ENCODE measurements at regions not wholly inside any gene's neighbourhood (a gene's known extent, or its start where the extent isn't known, plus 50 kb on each side); places are given as distances from the start of the nearest gene placed in this dataset.

- Histone ChIP-seq H3K27me3 (replicated peaks; ENCODE audit: insufficient read depth) (no peaks in the 10 kb centered on the region), H3K27ac (no peak overlapping the region), H3K4me1 (replicated peaks) (peaks cover 5% of the 10 kb centered on the region), H3K36me3 (no peaks in the 10 kb centered on the region), H3K9me3 (no peaks in the 10 kb centered on the region), H3K4me3 (no peak overlapping the region)
- no peak for DNase-seq (ENCODE audit: low spot score)
- intact Hi-C loops (cut with DNase I): loop anchor here (10.0 kb wide), 1 partner anchor 135 kb away; no protein-coding TSS in a partner anchor
- no peak for TF ChIP-seq POLR2AphosphoS5 (IDR thresholded peaks at IDR 0.05)
- no peak for TF ChIP-seq POLR2A (IDR thresholded peaks at IDR 0.05)
- no peak for TF ChIP-seq CTCF (IDR thresholded peaks at IDR 0.05)
- WGBS: 81% methylated on average over 10 of the region's 10 CpGs
Observed at GRCh38 chr20:1809611-1810510, 85.3 kb upstream of the SIRPA start.

GRCh38 chr20:1809131-1809572 lies 86.1 kb upstream of the SIRPA start:
- Histone ChIP-seq H3K27ac (no peak overlapping the region), H3K9me3 (no peaks in the 10 kb centered on the region)
- intact Hi-C loops (cut with DNase I): loop anchor here (10.0 kb wide), 1 partner anchor 136 kb away; no protein-coding TSS in a partner anchor

DNA sequence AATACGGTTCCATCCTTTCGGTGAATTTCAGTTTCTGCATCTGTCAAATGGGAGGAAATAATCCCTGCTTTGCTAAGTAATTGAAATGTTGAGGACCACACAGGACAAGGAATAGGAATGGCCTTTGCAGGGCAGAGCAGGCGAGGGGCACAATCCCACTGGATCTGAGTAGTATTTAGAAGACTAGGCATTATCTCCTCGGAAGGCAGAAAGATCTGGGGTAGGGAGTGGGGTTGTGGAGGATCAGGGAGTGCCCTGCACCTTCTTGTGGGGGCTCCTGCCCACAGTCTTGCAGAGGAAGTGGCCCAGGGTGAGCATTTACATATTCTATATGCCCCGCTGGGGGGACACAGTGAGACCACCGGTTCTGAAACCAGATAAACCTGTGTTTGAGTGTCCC lies 87.1 kb upstream of the SIRPA start:
- H3K4me1 ChIP-seq (replicated peaks): peaks cover 5% of the 10 kb centered on the region
- no peaks in the 10 kb centered on the region for H3K36me3 ChIP-seq
- 79% methylated on average over 6 of the region's 6 CpGs for WGBS
- no peaks in the 10 kb centered on the region for H3K9me3 ChIP-seq
- TF ChIP-seq POLR2A (IDR thresholded peaks at IDR 0.05) (no peak), CTCF (IDR thresholded peaks at IDR 0.05) (no peak), POLR2AphosphoS5 (IDR thresholded peaks at IDR 0.05) (no peak)
- H3K27me3 ChIP-seq (replicated peaks; ENCODE audit: insufficient read depth): no peaks in the 10 kb centered on the region
- intact Hi-C loops (cut with DNase I): loop anchor here (10.0 kb wide), 1 partner anchor 137 kb away; no protein-coding TSS in a partner anchor
- DNase-seq (ENCODE audit: low spot score): no peak
- no peak overlapping the region for H3K4me3 ChIP-seq
- no peak overlapping the region for H3K27ac ChIP-seq

More at GRCh38 chr20:1809131-1809572, 86.1 kb upstream of the SIRPA start:
- 56% methylated on average over 2 of the region's 2 CpGs for WGBS
- Histone ChIP-seq H3K27me3 (replicated peaks; ENCODE audit: insufficient read depth) (no peaks in the 10 kb centered on the region), H3K4me1 (replicated peaks) (peaks cover 5% of the 10 kb centered on the region), H3K36me3 (no peaks in the 10 kb centered on the region), H3K4me3 (no peak overlapping the region)
- no peak for DNase-seq (ENCODE audit: low spot score)
- no peak for TF ChIP-seq POLR2AphosphoS5 (IDR thresholded peaks at IDR 0.05)
- no peak for TF ChIP-seq POLR2A (IDR thresholded peaks at IDR 0.05)
- TF ChIP-seq CTCF (IDR thresholded peaks at IDR 0.05): no peak

DNA sequence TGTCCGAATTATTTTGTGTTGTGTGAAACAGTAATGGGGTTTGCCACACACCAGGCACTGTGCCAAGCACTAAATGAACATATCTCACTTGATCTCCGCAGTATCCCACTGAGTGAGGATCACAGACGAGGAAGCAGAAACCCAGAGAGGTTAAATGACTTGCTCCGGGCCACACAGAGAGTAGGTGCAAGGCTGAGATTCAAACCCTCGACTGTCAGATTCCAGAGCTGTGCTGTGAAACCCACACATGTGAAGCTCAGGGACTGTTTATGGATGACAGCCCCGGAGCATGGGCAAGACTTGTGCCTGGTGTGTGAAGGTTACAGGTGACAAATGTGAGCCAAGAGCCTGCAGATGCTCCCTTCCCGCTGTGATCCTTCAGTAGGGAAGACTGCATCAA lies 87.8 kb upstream of the SIRPA start:
- TF ChIP-seq POLR2A (IDR thresholded peaks at IDR 0.05) (no peak), CTCF (IDR thresholded peaks at IDR 0.05) (no peak), POLR2AphosphoS5 (IDR thresholded peaks at IDR 0.05) (no peak)
- no peak overlapping the region for H3K27ac ChIP-seq
- H3K9me3 ChIP-seq: no peaks in the 10 kb centered on the region
- no peaks in the 10 kb centered on the region for H3K36me3 ChIP-seq
- no peak overlapping the region for H3K4me3 ChIP-seq
- peaks cover under 1% of the 10 kb centered on the region for H3K4me1 ChIP-seq (replicated peaks)
- intact Hi-C loops (cut with DNase I): loop anchor here (10.0 kb wide), 1 partner anchor 137 kb away; no protein-coding TSS in a partner anchor
- DNase-seq (ENCODE audit: low spot score): no peak
- 68% methylated on average over 7 of the region's 7 CpGs for whole genome bisulfite sequencing
- H3K27me3 ChIP-seq (replicated peaks; ENCODE audit: insufficient read depth): no peaks in the 10 kb centered on the region

All from prostate gland (tissue), 2 donors.